IPS-NIHi7 (cell line): ENCODE measurements at regions not wholly inside any gene's neighbourhood (a gene's known extent, or its start where the extent isn't known, plus 50 kb on each side); places are given as distances from the start of the nearest gene placed in this dataset.

ENCODE experiments used
- DNase-seq: peaks from one replicate; pipeline ENCODE4 v3.0.0; 2012; ENCODE audit warnings: mixed read lengths; ENCODE audit errors: extremely low spot score

DNA sequence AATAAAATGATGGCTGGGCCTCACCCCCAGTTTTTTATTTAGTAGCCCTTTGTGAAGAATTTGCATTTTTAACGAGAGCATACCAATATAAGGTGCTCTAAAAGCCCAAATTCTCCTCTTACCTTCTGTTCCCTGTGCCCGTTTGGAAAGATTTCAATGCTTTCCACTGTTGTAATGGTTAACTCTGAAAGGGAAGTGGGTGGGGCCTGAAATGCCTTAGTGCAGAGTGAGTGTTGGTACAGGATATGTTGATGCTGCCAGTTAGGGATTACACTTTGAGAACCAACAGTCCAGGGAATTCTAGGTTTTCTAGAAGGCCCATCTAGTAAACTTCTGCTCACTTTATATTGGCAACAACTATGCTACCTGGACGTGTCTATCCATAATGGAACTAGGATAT, 562.7 kb upstream of the NRSN1 start:
- no peak for DNase-seq

DNA sequence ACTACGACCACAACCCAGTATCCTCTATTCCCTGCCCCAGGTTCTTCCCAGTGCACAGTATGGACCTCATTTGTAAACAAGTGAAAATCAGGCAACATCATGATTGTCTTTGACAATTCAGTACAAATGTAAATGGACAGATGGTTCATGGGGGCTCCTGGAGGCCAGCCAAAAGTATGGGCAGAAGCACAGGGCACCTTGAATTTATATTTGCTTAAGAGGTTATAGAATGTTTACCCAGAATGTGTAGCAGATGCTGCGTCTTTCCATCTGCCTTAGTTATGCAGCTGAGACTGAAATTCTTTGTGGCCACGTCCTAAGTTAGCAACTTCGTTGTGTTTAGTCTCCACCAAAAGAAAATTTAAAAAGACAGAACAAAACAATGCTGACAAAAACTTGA, 559.6 kb upstream of the NRSN1 start:
- DNase-seq, result no peak

DNA sequence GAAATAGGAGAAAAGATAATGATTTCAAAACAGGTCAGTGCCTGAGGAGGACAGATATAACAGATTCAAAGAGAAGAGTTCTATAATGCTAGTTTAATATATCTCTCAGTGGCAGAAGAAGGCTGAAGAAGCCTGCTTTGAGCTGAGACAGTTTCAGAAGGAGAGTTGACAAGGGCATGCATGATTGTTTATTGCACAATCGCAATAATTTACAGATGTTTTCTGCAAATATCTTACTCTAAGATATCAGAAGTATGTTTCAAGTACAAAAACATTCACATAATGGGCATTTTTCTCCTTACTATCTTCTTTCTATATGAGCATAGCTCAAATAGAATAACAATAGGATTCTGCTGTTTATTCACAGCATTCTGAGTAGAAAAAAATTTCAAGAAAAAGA, 557.7 kb upstream of the NRSN1 start:
- no peak for DNase-seq

DNA sequence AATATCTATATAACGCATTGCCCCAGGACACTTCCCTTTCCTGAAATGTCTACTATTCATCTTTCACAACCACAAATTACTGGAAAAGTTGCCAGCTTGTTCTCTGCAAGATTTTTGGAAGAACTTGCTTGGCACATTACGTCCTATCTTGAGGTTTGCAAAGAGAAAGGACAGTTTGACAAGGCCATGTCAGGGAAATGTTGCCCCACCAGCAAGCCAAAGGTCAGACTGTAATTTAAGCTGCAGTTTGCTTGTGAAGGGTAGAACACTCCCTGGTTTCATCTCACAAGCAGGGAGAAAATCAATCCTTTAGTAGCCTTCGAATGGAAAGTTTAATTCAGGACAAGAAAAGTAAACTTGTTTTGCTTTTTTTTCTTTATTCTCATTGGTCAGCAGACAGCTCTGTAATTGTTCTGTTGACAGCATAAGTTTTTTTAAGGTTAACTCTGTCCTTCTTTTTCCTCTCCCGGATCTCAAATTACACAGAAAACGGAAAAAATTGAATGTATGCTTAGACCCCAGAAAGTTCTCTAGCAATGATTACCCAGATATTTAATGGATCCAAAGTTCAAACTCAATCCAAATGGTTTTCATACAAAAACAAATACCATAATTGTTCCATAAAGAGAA, 541.8 kb upstream of the NRSN1 start:
- DNase-seq, result no peak

DNA sequence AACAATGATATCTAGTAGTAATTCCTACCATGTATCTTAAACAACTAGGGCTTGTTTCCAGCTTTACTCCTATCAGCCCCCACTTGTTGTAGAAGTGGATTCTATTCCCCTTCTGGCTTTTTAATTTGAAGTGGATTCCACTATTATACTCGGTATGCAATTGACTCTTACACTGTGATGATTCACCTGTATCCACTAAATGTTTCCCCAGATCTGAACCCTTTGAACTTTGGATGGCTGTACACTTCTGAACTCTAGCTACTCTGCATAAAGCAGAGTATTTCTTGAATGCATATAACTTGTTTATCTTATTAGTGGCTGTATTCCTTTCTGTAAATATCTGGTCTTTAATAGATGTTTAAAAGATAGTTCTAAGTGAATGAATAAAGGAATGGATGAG, 538.4 kb upstream of the NRSN1 start:
- no peak for DNase-seq

DNA sequence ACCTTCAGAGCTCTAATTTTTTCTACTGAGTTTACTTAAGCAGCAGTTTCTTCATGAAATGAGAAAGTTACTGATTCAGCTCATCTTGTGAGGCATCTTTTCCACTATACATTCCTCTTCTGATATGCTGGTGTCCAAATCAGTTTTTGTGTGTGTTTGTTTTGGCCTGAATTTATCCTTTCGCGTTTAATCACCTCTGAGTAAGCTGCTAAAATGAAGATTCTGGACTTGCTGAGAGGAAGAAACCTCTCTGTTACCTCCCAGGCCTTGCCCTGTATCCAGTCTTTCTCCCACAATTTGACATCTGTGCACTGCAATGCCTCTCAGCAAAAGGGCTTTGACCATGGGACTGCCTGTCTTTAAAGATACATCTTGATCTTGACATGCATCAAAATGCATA, 536.2 kb upstream of the NRSN1 start:
- DNase-seq, result no peak

DNA sequence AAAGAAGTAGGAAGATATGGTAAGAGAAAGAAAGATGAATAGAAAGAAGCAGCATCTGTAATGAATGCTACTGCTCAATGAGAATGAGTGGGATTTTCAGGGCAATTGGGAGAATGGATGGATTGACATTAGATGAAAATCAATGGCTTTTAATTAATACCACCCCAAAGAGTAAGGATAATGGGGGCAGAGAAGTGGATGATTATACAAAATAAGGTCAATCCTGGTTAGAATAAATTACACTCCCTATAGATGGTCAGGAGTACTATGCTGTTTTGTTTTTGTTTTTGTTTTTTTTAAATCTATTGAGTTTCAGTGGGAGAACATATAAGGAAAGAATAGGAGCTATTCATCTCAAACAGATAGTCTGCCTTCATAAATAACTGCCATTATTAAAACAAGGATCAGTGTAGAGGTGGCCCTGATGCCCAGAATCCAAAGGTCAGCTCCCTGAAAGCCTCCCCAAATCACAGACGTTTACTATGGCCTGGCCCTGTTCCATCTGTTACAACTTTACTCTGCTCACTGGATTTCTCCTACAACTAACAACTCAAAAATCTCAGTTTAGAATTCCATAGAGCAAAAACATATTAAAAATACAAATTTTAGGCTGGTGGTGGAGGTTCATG, 535.4 kb upstream of the NRSN1 start:
- DNase-seq, result no peak

DNA sequence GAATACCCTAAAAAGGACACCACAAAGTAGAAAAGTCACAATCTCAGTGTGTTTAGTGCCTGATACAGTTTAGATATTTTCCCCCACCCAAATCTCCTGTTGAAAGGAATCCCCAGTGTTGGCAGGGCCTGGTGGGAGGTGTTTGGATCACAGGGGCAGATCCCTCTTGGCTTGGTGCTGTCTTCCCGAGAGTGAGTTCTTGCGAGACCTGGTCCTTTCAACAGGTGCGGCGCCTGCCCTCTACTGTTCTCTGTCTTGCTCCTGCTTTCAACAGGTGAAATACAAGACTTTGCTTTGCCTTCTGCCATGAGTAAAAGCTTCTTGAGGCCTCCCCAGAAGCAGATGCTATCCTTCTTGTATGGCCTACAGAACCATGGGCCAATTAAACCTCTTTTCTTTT, 534.3 kb upstream of the NRSN1 start:
- no peak for DNase-seq

DNA sequence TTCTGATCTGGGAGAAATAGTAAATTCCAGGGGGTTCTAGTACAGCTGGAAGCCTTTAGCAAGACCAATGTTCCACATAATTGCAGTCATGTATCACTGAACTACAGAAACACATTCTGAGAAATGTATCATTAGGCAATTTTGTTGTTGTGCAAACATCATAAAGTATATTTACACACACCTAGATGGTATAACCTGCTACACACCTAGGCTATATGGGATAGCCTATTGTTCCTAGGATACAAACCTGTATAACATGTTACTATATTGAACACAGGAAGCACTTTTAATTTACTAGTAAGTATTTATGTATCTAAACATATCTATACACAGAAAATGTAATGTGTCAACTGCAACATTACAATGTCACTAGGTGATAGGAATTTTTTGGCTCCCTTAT, 525.9 kb upstream of the NRSN1 start:
- no peak for DNase-seq

DNA sequence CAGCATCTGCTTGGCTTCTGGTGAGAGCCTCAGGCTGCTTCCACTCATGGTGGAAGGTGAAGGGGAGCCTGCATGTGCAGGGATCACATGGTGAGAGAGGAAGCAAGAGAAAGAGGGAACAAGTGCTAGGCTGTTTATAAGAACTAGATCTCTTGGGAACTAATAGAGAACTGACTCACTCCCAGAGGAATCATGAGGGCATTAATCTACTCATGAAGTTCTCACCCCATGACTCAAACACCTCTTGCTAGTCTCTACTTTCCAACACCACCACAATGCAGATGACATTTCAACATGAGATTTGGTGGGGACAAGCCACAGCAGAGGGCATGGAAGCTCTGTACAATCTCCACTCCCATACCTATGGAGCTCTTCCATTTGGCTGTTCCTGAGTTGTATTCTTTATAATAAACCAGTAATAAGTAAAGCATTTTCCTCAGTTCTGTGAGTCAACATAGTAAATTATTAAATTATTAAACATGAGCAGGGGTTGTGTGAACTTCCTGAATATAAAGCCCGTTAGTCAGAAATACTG, 524.1 kb upstream of the NRSN1 start:
- DNase-seq, result no peak

DNA sequence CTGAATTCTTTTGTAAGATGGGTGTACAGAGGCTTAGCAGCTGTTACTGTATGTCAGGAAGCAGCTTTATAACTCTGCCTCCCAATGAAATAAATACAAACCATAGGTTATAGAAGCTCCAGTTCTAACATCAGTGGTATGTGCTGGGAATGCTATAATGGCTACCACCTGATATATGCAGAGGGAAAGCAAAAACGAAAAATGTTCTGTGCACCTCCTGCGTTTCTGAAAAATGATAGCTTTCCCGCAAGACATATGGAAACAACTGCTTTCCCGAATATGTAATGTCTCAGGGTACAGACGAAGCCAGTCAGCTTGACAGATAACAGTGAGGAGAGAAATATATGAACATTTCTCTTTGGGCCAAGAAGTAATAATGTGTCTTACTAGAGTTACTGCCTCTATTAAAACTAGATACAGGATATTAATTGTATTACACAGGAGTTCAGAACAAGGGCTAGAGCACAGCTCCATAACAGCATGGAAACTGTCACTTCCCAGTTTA, 517.0 kb upstream of the NRSN1 start:
- DNase-seq, result no peak

DNA sequence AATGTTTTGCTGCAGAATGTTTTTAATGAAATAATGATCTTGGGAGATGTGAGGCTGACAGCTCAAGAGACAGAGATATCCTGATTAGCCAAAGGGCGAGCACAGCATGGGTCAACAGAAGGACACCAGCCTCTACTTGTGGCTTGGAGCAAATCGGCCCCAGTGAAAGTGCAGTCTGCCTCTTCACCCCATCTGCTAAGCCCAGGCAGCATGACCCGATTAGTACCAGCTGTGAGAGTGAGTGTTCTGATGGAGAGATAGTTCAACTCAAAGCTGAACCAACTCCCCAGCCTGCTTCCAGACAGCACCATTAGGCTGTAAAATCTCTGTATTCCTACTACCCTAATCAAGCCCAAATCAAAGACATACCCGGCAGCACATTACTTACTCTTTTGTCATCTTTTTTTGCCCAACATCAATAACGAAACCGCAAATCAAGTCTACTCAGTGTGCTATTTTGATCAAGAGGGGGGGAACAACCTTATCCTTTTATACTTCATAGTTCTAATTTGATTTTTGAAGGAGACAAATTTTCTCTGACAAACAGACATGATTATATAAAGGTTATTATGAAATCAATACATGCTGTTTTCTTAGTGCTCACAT, 514.1 kb upstream of the NRSN1 start:
- peak; percentile 22 for DNase-seq

DNA sequence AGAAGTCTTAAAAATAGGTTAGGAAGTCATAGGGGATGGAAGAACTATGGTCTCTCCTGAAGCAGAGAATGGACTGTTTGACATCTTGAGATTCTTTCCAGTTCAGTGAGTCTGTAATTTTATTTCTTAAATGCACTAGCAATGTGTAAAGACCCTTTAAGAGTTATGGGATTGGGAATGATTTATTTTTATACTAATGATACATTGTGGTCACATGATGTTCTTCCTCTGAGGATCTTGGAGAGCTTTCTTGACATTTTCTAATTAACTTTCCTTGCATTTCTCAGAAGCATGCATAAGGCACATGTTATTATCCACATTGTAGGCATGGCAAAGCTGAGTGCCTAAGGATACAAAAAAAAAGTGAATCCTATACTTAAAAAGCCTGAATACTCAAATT, 507.6 kb upstream of the NRSN1 start:
- DNase-seq, result no peak

DNA sequence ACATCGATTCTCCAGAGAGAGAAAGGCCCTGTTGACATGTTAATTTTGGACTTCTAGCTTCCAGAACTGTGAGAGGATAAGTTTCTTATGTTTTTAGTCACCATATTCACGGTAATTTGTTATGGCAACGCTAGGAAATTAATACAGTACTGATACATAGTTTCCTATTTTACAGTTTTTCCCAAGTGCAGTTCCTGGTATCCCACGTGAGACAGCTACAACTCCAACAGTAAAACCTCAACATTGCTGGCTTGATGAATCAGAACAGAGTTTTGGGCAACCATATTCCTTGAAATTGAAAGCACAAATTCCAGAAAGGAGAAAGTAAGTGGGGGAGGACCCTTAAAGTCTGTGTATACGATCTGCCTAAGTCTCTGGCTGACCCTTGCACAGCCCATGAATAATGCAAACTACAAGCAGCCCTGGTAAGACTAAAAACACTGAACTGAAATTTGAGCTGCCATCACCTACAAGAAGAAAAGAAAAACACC, 505.1 kb upstream of the NRSN1 start:
- DNase-seq, result no peak

DNA sequence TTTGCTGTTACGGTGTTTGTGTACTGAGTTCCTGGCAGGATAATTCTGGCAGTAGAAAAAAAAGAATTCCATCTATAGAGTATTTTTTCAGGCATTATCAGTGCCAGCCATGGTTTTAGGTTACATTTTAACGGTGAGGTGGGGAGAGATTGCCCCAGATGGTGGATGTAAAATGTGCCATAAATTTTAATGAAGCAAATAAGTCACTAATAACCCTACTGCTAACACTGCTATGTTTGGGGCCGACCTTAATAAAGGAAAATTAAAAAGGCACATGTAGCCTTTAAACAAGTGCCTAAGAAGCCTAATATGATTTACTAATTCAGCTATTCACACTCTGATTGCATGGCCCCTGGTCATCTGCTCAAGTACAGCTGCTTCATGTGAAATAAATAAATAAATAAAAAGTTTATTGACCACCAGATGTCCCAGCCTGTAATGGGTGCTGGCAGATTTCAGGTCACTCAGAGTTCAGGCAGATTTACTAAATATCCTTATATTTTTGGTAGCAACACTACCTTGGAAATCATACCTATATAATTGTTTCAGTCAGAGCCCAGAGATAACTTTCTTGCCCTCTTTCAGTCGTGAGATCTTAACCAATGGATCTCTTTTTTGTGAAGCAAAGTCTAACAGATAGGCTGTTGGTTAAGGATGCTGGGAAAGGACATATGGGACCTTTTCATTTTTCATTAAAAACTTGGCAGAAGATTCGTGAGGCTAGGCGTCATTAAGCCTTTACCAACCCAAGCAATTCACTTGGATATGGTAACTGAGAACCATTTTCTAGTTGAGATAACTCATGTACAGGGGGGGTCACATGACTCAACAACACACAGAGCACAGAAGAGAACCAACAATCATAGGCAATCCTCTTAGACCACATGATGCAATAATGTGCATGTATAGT, 495.0 kb upstream of the NRSN1 start:
- DNase-seq, result no peak

DNA sequence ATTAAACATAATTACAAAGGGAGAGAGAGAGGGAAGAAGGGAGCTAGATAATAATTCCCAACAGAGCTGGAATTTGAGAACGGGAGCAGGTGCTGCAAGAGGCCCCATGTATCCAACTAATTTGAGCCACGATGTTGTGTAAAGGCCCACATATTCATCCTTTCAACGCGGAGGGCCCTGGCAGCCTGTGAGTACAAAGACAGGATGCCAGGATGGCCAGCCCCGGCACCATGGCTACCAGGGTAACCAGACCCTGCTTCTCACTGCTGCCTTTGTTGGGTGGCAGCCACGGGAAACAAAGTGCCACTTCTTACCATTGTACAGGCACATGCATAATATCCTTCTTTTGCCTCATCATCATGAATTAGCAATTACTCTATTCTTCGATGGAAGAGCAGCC, 492.0 kb upstream of the NRSN1 start:
- no peak for DNase-seq

DNA sequence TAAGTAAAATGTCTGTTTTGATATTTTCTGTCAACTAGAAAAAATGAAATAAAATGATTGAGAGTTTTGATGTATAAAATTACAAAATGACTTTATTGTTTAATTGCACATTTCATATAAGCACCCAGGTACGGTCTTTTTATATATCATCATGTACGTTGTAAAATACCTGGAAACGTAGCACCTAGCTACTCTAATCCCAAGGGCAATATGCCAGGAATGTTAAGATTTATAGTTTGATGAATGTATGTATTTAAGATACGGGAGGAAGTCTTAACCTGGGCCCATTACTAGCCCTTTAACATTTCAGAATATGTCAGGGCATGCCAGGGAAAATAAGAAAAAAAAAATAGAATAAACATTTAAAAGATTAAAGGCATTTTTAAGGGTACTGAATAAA, 490.9 kb upstream of the NRSN1 start:
- no peak for DNase-seq

DNA sequence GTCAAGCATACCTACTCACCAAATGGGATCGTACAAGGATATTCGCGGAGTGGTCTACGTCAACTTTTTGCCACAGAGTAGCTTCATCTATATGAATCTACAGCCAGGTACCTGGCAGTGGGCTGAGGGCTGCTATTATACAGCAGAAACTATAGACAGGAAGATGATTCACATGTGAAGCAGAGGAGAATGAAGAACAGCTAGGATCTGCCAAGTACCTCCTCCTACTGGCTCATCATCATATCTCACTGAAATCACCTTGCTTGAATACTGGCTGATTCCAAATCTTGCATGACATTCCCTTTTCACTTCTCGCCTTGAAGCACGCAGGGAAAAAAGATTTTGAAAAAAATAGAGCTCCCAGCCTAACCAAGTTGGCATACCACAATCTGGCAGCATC, 488.7 kb upstream of the NRSN1 start:
- no peak for DNase-seq

DNA sequence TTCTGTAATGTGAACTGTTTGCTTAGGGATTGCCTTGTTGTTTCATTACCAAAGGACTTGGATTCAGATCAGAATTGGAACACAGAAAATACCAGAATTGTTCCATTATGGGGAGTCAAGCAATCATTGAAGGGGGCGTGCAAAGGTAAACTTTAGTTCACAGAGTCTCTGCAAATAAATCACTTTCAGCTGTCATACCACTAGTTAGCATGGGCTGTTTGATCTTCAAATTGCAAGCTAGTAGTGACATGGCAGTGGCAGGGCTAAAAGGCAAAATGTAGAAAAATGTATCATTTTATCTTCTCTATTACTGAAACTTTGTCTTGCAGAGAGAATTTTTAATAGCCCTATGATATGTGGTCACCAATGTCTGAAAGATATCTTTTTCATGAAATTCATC, 483.2 kb upstream of the NRSN1 start:
- no peak for DNase-seq

DNA sequence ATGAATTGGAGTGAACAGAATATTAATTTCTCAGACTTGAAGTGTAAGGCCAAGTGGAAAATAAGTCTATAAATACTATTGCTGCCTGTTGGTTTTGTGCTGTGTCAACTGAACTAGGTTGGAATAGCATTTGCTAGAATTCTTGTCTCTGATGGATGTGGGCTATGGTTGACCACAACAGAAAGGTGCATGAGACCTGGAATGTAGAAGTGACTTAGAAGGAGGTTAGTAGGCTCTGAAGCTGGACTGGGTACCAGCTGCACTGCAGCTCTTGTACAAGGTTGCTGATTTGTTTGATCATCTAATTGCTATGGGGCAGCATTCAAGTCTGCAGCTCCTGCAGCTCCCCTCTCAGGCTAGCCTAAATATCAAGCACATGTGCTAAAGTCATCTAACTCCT, 479.0 kb upstream of the NRSN1 start:
- DNase-seq, result no peak

DNA sequence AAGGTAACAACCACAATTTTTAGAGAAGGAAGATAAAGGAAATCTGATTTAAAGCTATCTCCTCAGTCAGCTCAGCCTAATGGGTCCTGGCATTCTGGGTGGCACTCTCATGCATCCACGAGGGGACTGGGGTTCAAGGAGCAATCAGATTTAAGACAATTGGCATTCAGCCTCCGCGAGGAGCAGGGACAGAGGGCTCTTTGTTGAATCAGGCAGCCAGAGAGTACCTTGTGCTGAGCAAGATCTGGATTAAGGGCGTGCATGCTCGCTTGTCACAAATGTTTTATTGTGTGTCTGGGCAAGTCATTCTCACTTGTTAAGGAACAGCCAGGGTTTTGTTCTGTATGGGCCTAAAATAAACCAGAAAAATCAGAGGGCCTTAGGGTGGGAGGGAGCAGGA, 475.3 kb upstream of the NRSN1 start:
- no peak for DNase-seq

DNA sequence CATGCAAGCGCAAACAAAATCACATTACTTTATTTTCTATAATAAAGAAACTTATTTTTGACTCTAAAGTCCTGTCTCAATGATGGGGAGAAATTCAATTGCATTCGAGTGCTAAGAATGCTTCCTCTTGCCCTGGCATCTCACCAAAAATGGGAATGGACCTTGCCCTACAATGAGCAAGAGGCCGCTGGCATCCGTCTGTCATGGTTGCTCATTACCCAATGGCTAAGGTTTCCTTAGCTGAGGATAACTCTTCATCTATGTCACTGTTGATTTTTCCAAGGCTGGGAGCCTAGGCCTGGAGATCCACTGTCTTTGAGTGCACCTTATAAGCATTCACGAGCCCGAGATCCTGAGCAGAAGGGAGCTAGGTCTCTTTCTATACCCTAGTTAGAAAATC, 471.3 kb upstream of the NRSN1 start:
- no peak for DNase-seq
